Right atrium auricular region (tissue), 2 donors: ENCODE measurements at regions not wholly inside any gene's neighbourhood (a gene's known extent, or its start where the extent isn't known, plus 50 kb on each side); places are given as distances from the start of the nearest gene placed in this dataset.

Source experiments
- DNase-seq: peaks from one replicate; pipeline ENCODE4 v3.0.0-alpha.2; 2019; ENCODE audit warnings: low spot score
- H3K27ac ChIP-seq, 2 donors: fragments of 200-600 bp; sonication (generic); 1 replicate in 1 of 2; 2 replicates in 1 of 2; pipeline ENCODE4 v1.5.1; 2016 to 2019
- H3K27me3 ChIP-seq, 2 donors: fragments of 200-600 bp; sonication (generic); one replicate each; pipeline versions ENCODE4 v1.5.1 to v1.6.0; 2017 to 2019
- H3K36me3 ChIP-seq: fragments of 200-600 bp; sonication (generic); one replicate; pipeline ENCODE4 v1.5.1; 2016
- H3K4me1 ChIP-seq, 2 donors: fragments of 200-600 bp; sonication (generic); one replicate each; pipeline versions ENCODE4 v1.5.1 to v1.6.0; 2017 to 2019
- H3K4me3 ChIP-seq, 2 donors: fragments of 200-600 bp; sonication (generic); 1 replicate in 1 of 2; 2 replicates in 1 of 2; pipeline ENCODE4 v1.5.1; 2017 to 2019; ENCODE audit warnings: mild to moderate bottlenecking in 1 of 2, moderate library complexity in 1 of 2
- H3K9me3 ChIP-seq, 2 donors: fragments of 200-600 bp; sonication (generic); one replicate each; pipeline ENCODE4 v1.5.1; 2019
- CTCF ChIP-seq, 2 donors: fragments of 200-600 bp; sonication (generic); IDR thresholded peaks; one replicate each; pipeline ENCODE4 v1.5.1; 2019; ENCODE audit warnings: antibody characterized with exemption in 2 of 2

GRCh38 chr4:58653251-58653650, 1543.1 kb upstream of the IGFBP7 start:
- no peak for DNase-seq
- Histone ChIP-seq H3K27ac (no peak overlapping the region), H3K9me3 (no peaks in the 10 kb centered on the region), H3K4me1 (no peaks in the 10 kb centered on the region), H3K36me3 (no peaks in the 10 kb centered on the region), H3K27me3 (no peaks in the 10 kb centered on the region), H3K4me3 (no peak overlapping the region)
- TF ChIP-seq CTCF (IDR thresholded peaks at IDR 0.05): no peak

- no peaks in the 10 kb centered on the region for H3K9me3 ChIP-seq
Measured at GRCh38 chr4:58649226-58649625, 1539.0 kb upstream of the IGFBP7 start.

GRCh38 chr4:58646126-58646525, 1535.9 kb upstream of the IGFBP7 start:
- no peaks in the 10 kb centered on the region for H3K9me3 ChIP-seq
- no peak for DNase-seq

More at GRCh38 chr4:58649226-58649625, 1539.0 kb upstream of the IGFBP7 start:
- no peak for DNase-seq
- no peaks in the 10 kb centered on the region for H3K27me3 ChIP-seq
- no peaks in the 10 kb centered on the region for H3K36me3 ChIP-seq
- no peak overlapping the region for H3K4me3 ChIP-seq
- no peaks in the 10 kb centered on the region for H3K4me1 ChIP-seq
- H3K27ac ChIP-seq: no peak overlapping the region
- TF ChIP-seq CTCF (IDR thresholded peaks at IDR 0.05): no peak

GRCh38 chr4:58644549-58644948, 1534.4 kb upstream of the IGFBP7 start:
- Histone ChIP-seq H3K36me3 (no peaks in the 10 kb centered on the region), H3K27ac (no peak overlapping the region), H3K4me1 (no peaks in the 10 kb centered on the region), H3K27me3 (no peaks in the 10 kb centered on the region), H3K9me3 (no peaks in the 10 kb centered on the region), H3K4me3 (no peak overlapping the region)
- no peak for TF ChIP-seq CTCF (IDR thresholded peaks at IDR 0.05)
- no peak for DNase-seq

More at GRCh38 chr4:58646126-58646525, 1535.9 kb upstream of the IGFBP7 start:
- TF ChIP-seq CTCF (IDR thresholded peaks at IDR 0.05): no peak
- H3K4me3 ChIP-seq: no peak overlapping the region
- H3K27ac ChIP-seq: no peak overlapping the region
- no peaks in the 10 kb centered on the region for H3K27me3 ChIP-seq
- H3K4me1 ChIP-seq: no peaks in the 10 kb centered on the region
- no peaks in the 10 kb centered on the region for H3K36me3 ChIP-seq

GRCh38 chr4:58636381-58636780, 1526.2 kb upstream of the IGFBP7 start:
- Histone ChIP-seq H3K4me3 (no peak overlapping the region), H3K4me1 (no peaks in the 10 kb centered on the region), H3K27me3 (no peaks in the 10 kb centered on the region), H3K36me3 (no peaks in the 10 kb centered on the region), H3K9me3 (no peaks in the 10 kb centered on the region), H3K27ac (no peak overlapping the region)
- TF ChIP-seq CTCF (IDR thresholded peaks at IDR 0.05): no peak
- DNase-seq: no peak

- Histone ChIP-seq H3K4me1 (no peaks in the 10 kb centered on the region), H3K27me3 (no peaks in the 10 kb centered on the region), H3K4me3 (no peak overlapping the region), H3K9me3 (peaks cover 0 to 7% of the 10 kb centered on the region in 2 donors), H3K36me3 (no peaks in the 10 kb centered on the region), H3K27ac (no peak overlapping the region)
- DNase-seq: no peak
- TF ChIP-seq CTCF (IDR thresholded peaks at IDR 0.05): no peak
Measured at GRCh38 chr4:58617226-58617625, 1507.0 kb upstream of the IGFBP7 start.
